ENCODE measurements at regions not wholly inside any gene's neighbourhood (a gene's known extent, or its start where the extent isn't known, plus 50 kb on each side); places are given as distances from the start of the nearest gene placed in this dataset.

DNA sequence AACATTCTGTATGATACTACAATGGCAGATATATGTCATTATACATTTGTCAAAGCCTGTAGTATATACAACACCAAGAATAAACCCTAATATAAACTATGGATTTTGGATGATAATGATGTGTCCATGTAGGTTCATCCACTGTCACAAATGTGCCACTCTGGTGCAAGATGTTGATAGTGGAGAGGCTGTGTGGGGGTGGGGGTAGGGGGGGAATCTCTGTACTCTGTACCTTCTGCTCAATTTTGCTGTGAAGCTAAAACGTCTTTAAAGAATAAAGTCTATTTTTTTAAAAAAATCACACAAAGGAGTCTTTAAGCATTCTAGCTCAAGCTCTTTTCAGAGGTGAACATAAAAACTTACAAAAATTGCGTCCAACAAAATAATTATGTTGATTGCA lies 88.2 kb upstream of the ABI3BP start:
- DNase-seq = no peak

DNA sequence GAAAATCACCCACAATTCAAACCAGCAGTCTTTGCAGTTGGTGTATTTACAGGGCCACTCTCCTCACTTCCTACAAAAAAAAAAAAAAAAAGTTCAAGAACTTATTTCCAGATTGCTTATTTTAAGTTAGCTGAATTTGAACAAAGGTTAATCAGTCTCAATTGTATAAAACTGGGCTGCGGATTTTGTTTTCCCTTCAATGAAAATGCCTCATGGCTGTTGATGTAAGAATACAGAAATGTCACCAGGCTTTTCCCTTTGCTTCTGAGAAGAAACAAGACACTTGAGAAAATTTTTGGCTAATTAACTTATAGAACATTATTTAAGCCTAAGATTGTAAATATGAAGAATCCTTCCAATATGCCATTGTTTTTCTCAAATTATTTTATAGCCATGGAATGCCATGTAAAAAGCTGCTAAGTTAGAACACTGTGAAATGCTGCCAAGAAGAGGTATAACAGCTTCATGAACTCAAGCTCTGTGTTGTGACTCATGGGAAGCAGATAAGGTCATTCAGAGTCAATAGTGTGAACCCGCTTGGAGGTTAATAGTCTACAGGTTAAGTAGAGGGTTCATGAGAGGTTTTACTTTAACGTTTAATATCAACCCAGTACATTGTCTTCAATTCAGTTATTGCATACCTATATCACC lies 84.3 kb upstream of the ABI3BP start:
- no peak for DNase-seq

GRCh38 chr3:101074518-101074917 lies 81.3 kb upstream of the ABI3BP start:
- DNase-seq = no peak

- no peak for DNase-seq
These were observed 79.1 kb upstream of the ABI3BP start for GRCh38 chr3:101072300-101072699.

- no peak for DNase-seq
These were observed 77.5 kb upstream of the ABI3BP start for GRCh38 chr3:101070799-101071121.

- DNase-seq = peak; percentile 21
These were observed 76.9 kb upstream of the ABI3BP start for GRCh38 chr3:101069901-101070798.

DNA sequence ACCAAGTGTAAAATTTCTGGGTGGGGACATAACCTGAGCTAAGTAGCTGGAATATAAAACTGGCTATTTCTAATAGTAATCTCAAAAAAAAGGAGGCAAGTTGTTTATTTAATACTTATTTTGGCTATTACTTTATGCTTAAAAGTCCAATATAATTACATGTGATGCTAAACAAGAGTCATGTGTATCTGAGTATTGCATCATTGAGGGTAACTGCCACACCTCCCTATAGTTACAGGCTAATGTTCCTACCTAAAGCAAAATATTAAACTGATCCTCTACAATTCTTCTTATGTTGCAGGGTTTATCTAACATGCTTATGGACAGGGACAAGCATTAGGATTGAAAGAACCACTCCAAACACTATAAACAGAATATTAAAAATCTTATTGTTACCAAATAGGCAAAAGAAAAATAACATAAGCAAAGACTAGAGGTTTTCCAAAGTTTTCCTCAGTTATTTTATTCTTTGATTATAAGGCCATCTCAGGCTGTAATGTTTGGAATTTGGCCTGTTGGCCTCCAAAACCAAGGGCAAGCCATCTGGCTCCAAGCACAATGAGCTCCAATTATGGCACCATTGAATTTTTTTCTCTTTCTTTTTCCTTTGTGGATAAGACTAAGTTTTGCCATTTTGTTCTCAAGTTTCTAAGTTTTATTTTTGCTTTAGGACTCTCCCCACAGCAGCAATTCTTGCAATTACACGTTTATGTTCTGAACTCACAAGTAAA lies 75.8 kb upstream of the ABI3BP start:
- no peak for DNase-seq

GRCh38 chr3:101066711-101067129 lies 73.5 kb upstream of the ABI3BP start:
- no peak for DNase-seq

- no peak for DNase-seq
These were observed 72.7 kb upstream of the ABI3BP start for GRCh38 chr3:101065962-101066361.

DNA sequence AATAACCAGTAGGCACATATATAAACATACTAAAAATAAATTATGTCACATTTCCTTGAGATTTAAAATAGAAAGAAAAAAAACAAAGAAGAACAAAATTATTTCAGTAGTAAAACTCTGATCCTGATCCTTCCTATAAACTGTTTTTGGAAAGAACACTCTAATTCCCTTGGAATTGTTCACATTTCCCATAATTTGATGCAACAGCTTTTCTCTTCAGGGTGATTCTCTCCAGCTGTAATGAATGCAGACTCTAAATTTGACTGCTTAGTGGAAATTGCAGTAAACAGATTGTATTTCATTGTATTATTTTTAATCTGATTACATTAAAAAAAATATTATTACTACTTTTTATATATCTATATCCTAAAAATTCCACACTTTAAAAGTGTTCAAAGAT lies 70.2 kb upstream of the ABI3BP start:
- no peak for DNase-seq

DNA sequence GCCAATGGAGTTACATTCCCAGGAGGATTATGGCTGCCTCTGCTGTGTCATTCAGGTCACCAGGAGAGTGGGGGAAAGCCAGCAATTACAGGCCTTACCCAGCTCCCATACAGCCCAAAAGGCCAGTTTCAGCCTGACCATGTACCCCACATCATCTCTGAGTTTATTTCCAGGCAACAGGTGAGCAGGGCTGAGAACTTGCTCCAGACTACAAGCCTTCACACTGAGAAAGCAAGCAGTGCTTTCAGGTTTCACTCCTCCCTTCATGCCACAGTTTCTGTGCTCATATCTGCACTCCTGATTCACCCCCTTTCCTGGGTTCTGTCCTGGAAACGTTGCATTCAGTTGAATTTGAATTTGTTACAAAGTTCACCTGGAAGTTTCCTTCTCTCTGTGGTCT lies 68.1 kb upstream of the ABI3BP start:
- DNase-seq = no peak

GRCh38 chr3:101050866-101051265 lies 57.6 kb upstream of the ABI3BP start:
- no peak for DNase-seq

DNA sequence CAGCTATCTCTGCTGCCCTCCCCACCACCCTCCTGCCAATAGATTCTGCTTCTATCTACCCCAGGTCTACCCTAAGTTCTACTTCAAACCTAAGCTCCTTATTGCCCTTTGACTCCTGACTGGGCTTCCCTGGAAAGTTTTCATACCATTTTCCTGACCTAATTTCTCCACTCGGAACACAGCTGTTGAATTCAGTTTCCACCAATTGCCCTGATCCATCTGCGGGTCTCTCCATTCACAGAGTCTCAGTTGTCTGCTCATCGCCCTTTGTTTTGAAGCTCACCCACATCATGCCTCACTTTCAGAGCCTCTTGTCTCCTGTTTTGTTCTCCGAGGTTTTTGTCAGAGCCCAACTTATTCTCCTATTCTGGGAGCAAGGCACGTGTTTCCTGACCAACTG lies 56.8 kb upstream of the ABI3BP start:
- no peak for DNase-seq

DNA sequence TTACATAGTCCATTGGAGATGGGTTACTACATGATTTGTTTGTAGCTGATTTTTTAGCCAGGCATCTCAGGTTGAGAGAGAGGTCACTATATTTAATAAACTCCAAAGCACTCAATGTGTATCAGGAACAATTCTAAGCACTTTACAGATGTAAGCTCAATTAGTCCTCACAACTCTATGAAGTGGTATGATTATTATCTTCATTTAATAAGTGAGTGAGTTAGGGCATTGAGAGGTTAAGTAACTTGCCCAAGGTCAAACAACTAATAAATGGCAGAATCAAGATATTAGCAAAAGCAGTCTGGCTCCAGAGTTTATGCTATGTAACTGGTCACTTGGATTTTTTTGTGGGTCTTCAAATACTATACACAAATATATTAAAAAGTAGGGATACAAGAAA lies 56.3 kb upstream of the ABI3BP start:
- no peak for DNase-seq

DNA sequence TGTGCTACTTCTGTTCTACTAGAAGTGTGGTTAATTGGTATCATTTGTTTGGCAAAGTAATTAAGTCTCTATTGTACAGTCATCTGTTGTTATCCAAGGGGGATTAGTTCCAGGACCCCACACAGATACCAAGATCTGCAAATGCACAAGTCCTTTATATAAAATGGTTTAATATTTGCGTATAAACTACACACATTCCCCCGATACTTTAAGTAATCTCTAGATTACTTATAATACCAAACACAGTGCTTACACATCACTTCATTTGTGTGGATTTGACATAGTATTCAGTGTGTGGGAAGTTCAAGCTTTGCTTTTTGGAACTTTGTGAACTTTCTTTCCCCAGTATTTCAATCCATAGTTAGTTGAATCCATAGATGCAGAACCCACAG lies 50.5 kb upstream of the ABI3BP start:
- DNase-seq = no peak

- DNase-seq = no peak
These were observed 49.9 kb upstream of the ABI3BP start for GRCh38 chr3:101042996-101043686.
